Stimulated activated CD8-positive, alpha-beta memory T cell treated with anti-CD3 and anti-CD28 coated beads, Interleukin-7, amount 100 ng/mL, for 24 hours (primary cell): ENCODE measurements at regions not wholly inside any gene's neighbourhood (a gene's known extent, or its start where the extent isn't known, plus 50 kb on each side); places are given as distances from the start of the nearest gene placed in this dataset.
"Not testable (repeated sequence)": the region's sequence is repeated elsewhere in the genome, so short reads cannot be mapped to it uniquely, and the experiment has no call there.

ENCODE experiments used
- DNase-seq: peaks from one replicate; pipeline ENCODE4 v3.0.0-alpha.2; 2020; ENCODE audit warnings: low read depth

- DNase-seq: no peak
Observed at GRCh38 chrX:63581906-63582305, 203.1 kb downstream of the ARHGEF9 start.

GRCh38 chrX:63581398-63581797, 203.6 kb downstream of the ARHGEF9 start:
- DNase-seq: no peak

- no peak for DNase-seq
Observed at GRCh38 chrX:63576533-63576932, 208.5 kb downstream of the ARHGEF9 start.

GRCh38 chrX:63575700-63576099, 209.3 kb downstream of the ARHGEF9 start:
- not testable (repeated sequence) for DNase-seq

- no peak for DNase-seq
Observed at GRCh38 chrX:63566856-63567255, 215.7 kb upstream of the SPIN4 start.

GRCh38 chrX:63561425-63561824, 210.3 kb upstream of the SPIN4 start:
- no peak for DNase-seq

GRCh38 chrX:63560601-63561218, 209.6 kb upstream of the SPIN4 start:
- peak; percentile 2 for DNase-seq

- DNase-seq: no peak
Observed at GRCh38 chrX:63551856-63552255, 200.7 kb upstream of the SPIN4 start.

GRCh38 chrX:63530654-63531053, 179.5 kb upstream of the SPIN4 start:
- DNase-seq: no peak

- no peak for DNase-seq
Observed at GRCh38 chrX:63529961-63530360, 178.8 kb upstream of the SPIN4 start.

- DNase-seq: no peak
Observed at GRCh38 chrX:63526863-63527262, 175.7 kb upstream of the SPIN4 start.

- DNase-seq: no peak
Observed at GRCh38 chrX:63525491-63525890, 174.4 kb upstream of the SPIN4 start.

GRCh38 chrX:63519368-63519767, 168.2 kb upstream of the SPIN4 start:
- DNase-seq: not testable (repeated sequence)

GRCh38 chrX:63514569-63515080, 163.5 kb upstream of the SPIN4 start:
- DNase-seq: no peak

- DNase-seq: no peak
Observed at GRCh38 chrX:63513825-63514568, 162.9 kb upstream of the SPIN4 start.

GRCh38 chrX:63511361-63511760, 160.2 kb upstream of the SPIN4 start:
- DNase-seq: no peak

- DNase-seq: no peak
Observed at GRCh38 chrX:63508668-63509067, 157.5 kb upstream of the SPIN4 start.

- DNase-seq: no peak
Observed at GRCh38 chrX:63506320-63506719, 155.2 kb upstream of the SPIN4 start.

- DNase-seq: no peak
Observed at GRCh38 chrX:63503541-63503940, 152.4 kb upstream of the SPIN4 start.

GRCh38 chrX:63488546-63489373, 137.6 kb upstream of the SPIN4 start:
- no peak for DNase-seq

- no peak for DNase-seq
Observed at GRCh38 chrX:63475200-63475599, 124.1 kb upstream of the SPIN4 start.

- no peak for DNase-seq
Observed at GRCh38 chrX:63471004-63471403, 119.9 kb upstream of the SPIN4 start.

- DNase-seq: no peak
Observed at GRCh38 chrX:63470506-63470905, 119.4 kb upstream of the SPIN4 start.
